A549 (cell line): ENCODE measurements at regions not wholly inside any gene's neighbourhood (a gene's known extent, or its start where the extent isn't known, plus 50 kb on each side); places are given as distances from the start of the nearest gene placed in this dataset.

Source experiments
- CTCF ChIP-seq: fragments of >200 bp; sonication (Bioruptor Twin); formaldehyde crosslinking; IDR thresholded peaks from 3 replicates; pipeline ENCODE4 v1.5.1; 2016
- POLR2A ChIP-seq: IDR thresholded peaks from 2 replicates; pipeline ENCODE4 v1.6.1; 2012; ENCODE audit warnings: mild to moderate bottlenecking, low read length
- REST ChIP-seq: fragments of 200-600 bp; sonication (generic); IDR thresholded peaks from 2 replicates; pipeline ENCODE4 v1.6.1; 2016; ENCODE audit warnings: antibody characterized with exemption, mild to moderate bottlenecking, moderate library complexity

DNA sequence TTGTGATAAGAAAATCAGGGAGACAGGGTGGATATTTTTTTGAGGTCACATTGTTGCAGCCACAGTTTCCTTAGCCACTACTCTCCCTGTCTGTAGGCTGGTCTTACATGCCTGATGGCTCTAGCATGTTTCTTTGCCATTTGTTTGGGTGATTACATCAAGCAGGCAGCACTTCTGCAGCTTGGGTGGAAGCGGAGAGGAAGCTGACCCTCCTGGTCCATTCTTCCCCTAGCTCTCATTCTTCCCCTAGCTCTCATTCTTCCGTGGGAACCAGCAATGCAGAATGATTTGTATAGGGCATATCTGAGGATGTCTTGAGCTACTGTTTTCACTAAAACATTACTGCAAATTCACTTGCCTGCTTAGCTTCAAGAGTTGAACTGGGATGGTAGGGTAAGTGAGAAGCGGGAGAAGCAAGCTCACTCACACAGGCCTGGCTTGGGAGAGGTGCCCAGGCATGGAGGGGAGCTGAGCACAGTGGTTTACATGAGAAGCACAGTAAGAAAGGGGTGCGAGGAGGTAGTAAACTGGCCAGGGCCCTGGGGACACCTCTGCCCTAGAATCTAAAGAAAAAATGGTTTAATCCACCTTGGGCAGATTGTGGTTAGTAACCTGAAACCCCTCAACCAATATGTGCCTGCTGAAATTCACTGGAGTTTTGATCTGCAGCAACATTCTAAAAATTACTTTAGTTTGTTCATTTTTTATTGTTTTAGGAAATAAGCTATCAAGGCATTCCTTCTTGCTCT is 538.9 kb downstream of the RFC3 start:
- TF ChIP-seq CTCF (no peak), REST (no peak), POLR2A (no peak)
